CD14-positive monocyte (primary cell): ENCODE measurements at regions not wholly inside any gene's neighbourhood (a gene's known extent, or its start where the extent isn't known, plus 50 kb on each side); places are given as distances from the start of the nearest gene placed in this dataset.

Experiments
- DNase-seq, 3 donors: peaks; one replicate each; pipeline ENCODE4 v3.0.0-alpha.2; 2011 to 2022
- H2AFZ ChIP-seq: 2 replicates; pipeline ENCODE4 v1.6.0; 2012; ENCODE audit warnings: mild to moderate bottlenecking, low read depth, low read length, inconsistent platforms; ENCODE audit not compliant: insufficient read depth, poor library complexity, severe bottlenecking
- H3K27ac ChIP-seq, 2 donors: 1 replicate in 1 of 2; 2 replicates in 1 of 2; pipeline ENCODE4 v1.5.1; 2012 to 2013; ENCODE audit warnings: low read length in 2 of 2, control low read depth in 1 of 2, inconsistent platforms in 1 of 2, low read depth in 1 of 2, mild to moderate bottlenecking in 1 of 2
- H3K27me3 ChIP-seq, 2 donors: one replicate each; pipeline versions ENCODE4 v1.6.0 to v1.6.1; 2011 to 2013; ENCODE audit warnings: low read length in 2 of 2; ENCODE audit not compliant: control insufficient read depth in 2 of 2, insufficient read depth in 2 of 2
- H3K36me3 ChIP-seq, 2 donors: replicated peaks in 1 of 2; 1 replicate in 1 of 2; 2 replicates in 1 of 2; pipeline versions ENCODE4 v1.5.1 to v1.6.1; 2012 to 2013; ENCODE audit warnings: low read length in 2 of 2, control low read depth in 1 of 2, inconsistent platforms in 1 of 2, mild to moderate bottlenecking in 1 of 2; ENCODE audit not compliant: insufficient read depth in 2 of 2, control insufficient read depth in 1 of 2
- H3K4me1 ChIP-seq, 2 donors: 1 replicate in 1 of 2; 2 replicates in 1 of 2; pipeline versions ENCODE4 v1.5.1 to v1.6.1; 2012 to 2013; ENCODE audit warnings: low read length in 2 of 2, control low read depth in 1 of 2, inconsistent platforms in 1 of 2, mild to moderate bottlenecking in 1 of 2, moderate library complexity in 1 of 2; ENCODE audit not compliant: insufficient read depth in 2 of 2, control insufficient read depth in 1 of 2
- H3K4me2 ChIP-seq: replicated peaks from 2 replicates; pipeline ENCODE3; 2012; ENCODE audit warnings: low read length, moderate library complexity, mild to moderate bottlenecking; ENCODE audit not compliant: poor library complexity, severe bottlenecking; ENCODE audit errors: extremely low read depth
- H3K4me3 ChIP-seq, 3 experiments: fragments of 200-600 bp in 1 of 3; sonication (generic) in 1 of 3; replicated peaks in 1 of 3; 1 replicate in 2 of 3; 2 replicates in 1 of 3; pipeline ENCODE4 v1.5.1; 2011 to 2013; ENCODE audit warnings: low read length in 3 of 3, mild to moderate bottlenecking in 3 of 3, control low read depth in 2 of 3, low read depth in 2 of 3, inconsistent platforms in 1 of 3, moderate library complexity in 1 of 3
- H3K79me2 ChIP-seq: 2 replicates; pipeline ENCODE4 v1.6.0; 2012; ENCODE audit warnings: mild to moderate bottlenecking, control low read depth, inconsistent platforms, low read length, moderate library complexity; ENCODE audit not compliant: insufficient read depth
- H3K9ac ChIP-seq: 2 replicates; pipeline ENCODE4 v1.6.0; 2017; ENCODE audit warnings: low read length, mild to moderate bottlenecking; ENCODE audit not compliant: insufficient read depth, poor library complexity, severe bottlenecking
- H3K9me3 ChIP-seq, 2 donors: replicated peaks in 1 of 2; 1 replicate in 1 of 2; 2 replicates in 1 of 2; pipeline versions ENCODE4 v1.5.1 to v1.6.1; 2012 to 2013; ENCODE audit warnings: low read length in 2 of 2, control low read depth in 1 of 2; ENCODE audit not compliant: control insufficient read depth in 1 of 2, insufficient read depth in 1 of 2
- H4K20me1 ChIP-seq: 2 replicates; pipeline ENCODE4 v1.6.0; 2012; ENCODE audit warnings: mild to moderate bottlenecking, low read length, control low read depth, moderate library complexity; ENCODE audit not compliant: insufficient read depth
- H3K27ac Mint-ChIP-seq, 7 donors: one replicate each; pipeline ENCODE4 v1.8.0; 2020; ENCODE audit warnings: mild to moderate bottlenecking in 7 of 7, mixed read lengths in 7 of 7, moderate library complexity in 6 of 7, inconsistent platforms in 2 of 7
- H3K27me3 Mint-ChIP-seq, 3 donors: one replicate each; pipeline ENCODE4 v1.8.0; 2021 to 2022; ENCODE audit warnings: low read depth in 3 of 3, mild to moderate bottlenecking in 3 of 3, mixed read lengths in 3 of 3, moderate library complexity in 3 of 3, inconsistent platforms in 1 of 3
- H3K36me3 Mint-ChIP-seq, 2 donors: one replicate each; pipeline ENCODE4 v1.8.0; 2020; ENCODE audit warnings: mixed read lengths in 2 of 2, inconsistent platforms in 1 of 2, mild to moderate bottlenecking in 1 of 2
- H3K4me1 Mint-ChIP-seq: one replicate; pipeline ENCODE4 v1.8.0; 2020; ENCODE audit warnings: mild to moderate bottlenecking, mixed read lengths
- H3K4me3 Mint-ChIP-seq, 2 donors: one replicate each; pipeline ENCODE4 v1.8.0; 2020; ENCODE audit warnings: mild to moderate bottlenecking in 2 of 2, mixed read lengths in 2 of 2, moderate library complexity in 1 of 2
- H3K9me3 Mint-ChIP-seq, 7 donors: one replicate each; pipeline ENCODE4 v1.8.0; 2020 to 2022; ENCODE audit warnings: mixed read lengths in 7 of 7, mild to moderate bottlenecking in 6 of 7, moderate library complexity in 6 of 7, inconsistent platforms in 2 of 7
- WGBS: methylation state at CpG from one replicate; pipeline ENCODE4 v1.1.5; 2013; ENCODE audit warnings: missing lambda C conversion rate; ENCODE audit not compliant: insufficient coverage; 5-methylcytosine and 5-hydroxymethylcytosine counted together
- intact Hi-C, 2 donors: fragments of 100-400 bp; cut with micrococcal nuclease; formaldehyde crosslinking; loops; one replicate each; pipeline versions ENCODE4 v1.15.0 to v1.15.1; 2023
- TF ChIP-seq, protein P1 (sequence below): fragments of 200-600 bp; IDR thresholded peaks from one replicate; pipeline ENCODE4 v1.8.0; 2022; ENCODE audit warnings: antibody characterized with exemption, mild to moderate bottlenecking

DNA sequence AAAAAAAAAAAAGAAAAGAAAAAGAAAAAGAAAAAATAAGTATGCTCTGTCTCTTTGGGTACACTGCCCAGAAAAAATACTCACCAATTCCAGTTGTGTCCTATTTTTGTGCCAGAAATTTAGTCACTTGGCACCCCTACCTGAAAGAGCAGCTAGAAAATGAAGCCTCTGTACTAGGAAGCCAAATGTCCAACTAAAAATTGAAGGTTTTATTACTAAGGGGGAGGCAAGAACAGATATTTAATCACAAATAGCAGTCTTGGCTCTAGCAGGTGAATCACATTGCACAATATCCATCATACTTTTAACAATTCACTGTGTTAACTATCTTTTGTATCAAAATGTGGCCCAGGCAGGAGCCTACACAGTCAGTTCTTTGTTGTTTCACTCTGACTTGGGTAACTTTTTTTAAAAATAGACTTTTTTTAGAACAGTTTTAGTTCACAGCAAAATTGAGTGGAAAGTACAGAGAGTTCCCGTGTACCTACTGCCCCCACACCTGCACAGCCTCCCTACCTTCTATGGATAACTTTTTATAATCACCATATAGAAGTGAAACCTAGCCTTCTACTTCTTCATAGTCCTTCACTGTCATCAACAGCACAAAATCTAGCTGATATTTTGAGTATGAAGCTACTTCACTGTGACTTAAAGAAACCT, 87.1 kb upstream of the ATF7IP start:
- H3K27me3 Mint-ChIP-seq, result peaks cover 0 to 6% (median 1%) of the 10 kb centered on the region in 3 donors
- TF ChIP-seq, protein P1, sequence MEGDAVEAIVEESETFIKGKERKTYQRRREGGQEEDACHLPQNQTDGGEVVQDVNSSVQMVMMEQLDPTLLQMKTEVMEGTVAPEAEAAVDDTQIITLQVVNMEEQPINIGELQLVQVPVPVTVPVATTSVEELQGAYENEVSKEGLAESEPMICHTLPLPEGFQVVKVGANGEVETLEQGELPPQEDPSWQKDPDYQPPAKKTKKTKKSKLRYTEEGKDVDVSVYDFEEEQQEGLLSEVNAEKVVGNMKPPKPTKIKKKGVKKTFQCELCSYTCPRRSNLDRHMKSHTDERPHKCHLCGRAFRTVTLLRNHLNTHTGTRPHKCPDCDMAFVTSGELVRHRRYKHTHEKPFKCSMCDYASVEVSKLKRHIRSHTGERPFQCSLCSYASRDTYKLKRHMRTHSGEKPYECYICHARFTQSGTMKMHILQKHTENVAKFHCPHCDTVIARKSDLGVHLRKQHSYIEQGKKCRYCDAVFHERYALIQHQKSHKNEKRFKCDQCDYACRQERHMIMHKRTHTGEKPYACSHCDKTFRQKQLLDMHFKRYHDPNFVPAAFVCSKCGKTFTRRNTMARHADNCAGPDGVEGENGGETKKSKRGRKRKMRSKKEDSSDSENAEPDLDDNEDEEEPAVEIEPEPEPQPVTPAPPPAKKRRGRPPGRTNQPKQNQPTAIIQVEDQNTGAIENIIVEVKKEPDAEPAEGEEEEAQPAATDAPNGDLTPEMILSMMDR, result no peak
- peaks cover 22% of the 10 kb centered on the region for H3K4me1 Mint-ChIP-seq
- intact Hi-C loops, result no loop called here
- Histone ChIP-seq H3K4me2 (no peak overlapping the region), H3K9ac (no peak overlapping the region), H3K4me1 (peaks cover 27 to 31% of the 10 kb centered on the region in 2 donors), H3K4me3 (no peak overlapping the region), H2AFZ (no peak overlapping the region), H4K20me1 (no peaks in the 10 kb centered on the region), H3K79me2 (no peaks in the 10 kb centered on the region), H3K27ac (no peak overlapping the region), H3K9me3 (peaks cover 11 to 24% of the 10 kb centered on the region in 2 donors), H3K36me3 (no peaks in the 10 kb centered on the region), H3K27me3 (no peaks in the 10 kb centered on the region)
- H3K27ac Mint-ChIP-seq, result no peak overlapping the region
- peaks cover 8 to 41% (median 35%) of the 10 kb centered on the region in 7 donors for H3K9me3 Mint-ChIP-seq
- DNase-seq, result no peak
- WGBS, result no CpG with 5 or more reads among the region's 1 CpG
- H3K4me3 Mint-ChIP-seq, result no peak overlapping the region
- H3K36me3 Mint-ChIP-seq, result peaks cover 3 to 7% of the 10 kb centered on the region in 2 donors

- no peaks in the 10 kb centered on the region for H3K27me3 ChIP-seq
- intact Hi-C loops, result no loop called here
- Mint-ChIP-seq H3K4me3 (no peak overlapping the region), H3K27me3 (peaks cover 0 to 4% (median 0%) of the 10 kb centered on the region in 3 donors), H3K27ac (no peak overlapping the region), H3K9me3 (peaks cover 8 to 34% (median 26%) of the 10 kb centered on the region in 7 donors), H3K36me3 (peaks cover 0 to 4% of the 10 kb centered on the region in 2 donors), H3K4me1 (peaks cover 18% of the 10 kb centered on the region)
- H3K4me2 ChIP-seq, result no peak overlapping the region
- TF ChIP-seq, protein P1, result no peak
- H3K27ac ChIP-seq, result no peak overlapping the region
- 100% methylated on average over 1 of the region's 6 CpGs for WGBS
- peaks cover 18 to 19% of the 10 kb centered on the region in 2 donors for H3K4me1 ChIP-seq
- H2AFZ ChIP-seq, result no peak overlapping the region
- no peak overlapping the region for H3K9ac ChIP-seq
- no peak for DNase-seq
- H4K20me1 ChIP-seq, result no peaks in the 10 kb centered on the region
- H3K79me2 ChIP-seq, result no peaks in the 10 kb centered on the region
- peaks cover 10 to 20% of the 10 kb centered on the region in 2 donors for H3K9me3 ChIP-seq
- no peak overlapping the region for H3K4me3 ChIP-seq
- no peaks in the 10 kb centered on the region for H3K36me3 ChIP-seq
These were observed 85.6 kb upstream of the ATF7IP start for GRCh38 chr12:14279845-14280244.
